K562 (cell line): ENCODE measurements at regions not wholly inside any gene's neighbourhood (a gene's known extent, or its start where the extent isn't known, plus 50 kb on each side); places are given as distances from the start of the nearest gene placed in this dataset.

Source experiments
- ATAC-seq: fragments of 200-7000 bp; cut with Tn5 transposase; 3 replicates; pipeline ENCODE4 v1.9.1; 2020; ENCODE audit warnings: moderate library complexity
- BruUV-seq: library from RNA; stranded (reverse); fragments of 400-500 nt; replicated peaks from 2 replicates; lab custom pipeline; 2021; lab: Mats Ljungman, UMichigan
- CTCF ChIA-PET: fragments of 300-600 bp; formaldehyde crosslinking; extraction: SDS; loops from one replicate; lab custom pipeline; 2021; ENCODE audit warnings: low intra/inter-chr PET ratio; lab: Yijun Ruan, JAX
- POLR2A ChIA-PET: fragments of 300-600, 350-650 bp; sonication (Branson Sonifier 250); formaldehyde crosslinking; extraction: SDS; loops from one replicate; lab custom pipeline; 2021; ENCODE audit warnings: antibody characterized with exemption, inconsistent platforms; lab: Yijun Ruan, JAX
- DNase-seq, 4 experiments: peaks; one replicate each; pipeline versions ENCODE4 v3.0.0 to v3.0.0-alpha.2; 2011 to 2018; ENCODE audit warnings: low spot score in 3 of 4, mixed read lengths in 3 of 4; ENCODE audit errors: extremely low read depth in 1 of 4
- FAIRE-seq: peaks from 2 replicates; lab custom pipeline; 2011; peaks lifted over from hg19 to GRCh38; lab: Jason Lieb, UNC
- H2AFZ ChIP-seq: 2 replicates; pipeline ENCODE4 v1.6.0; 2011; ENCODE audit warnings: low read depth, low read length, control low read depth, inconsistent platforms
- H3K27ac ChIP-seq: fragments of 200-600 bp; 3 replicates; pipeline ENCODE4 v1.8.0; 2011; ENCODE audit warnings: low read depth, mild to moderate bottlenecking, control low read depth, inconsistent platforms, low read length, moderate library complexity, mixed read lengths; ENCODE audit errors: extremely low read depth
- H3K27me3 ChIP-seq, 2 experiments: fragments of 300-600 bp in 1 of 2; 2 replicates in 1 of 2; 3 replicates in 1 of 2; pipeline versions ENCODE4 v1.6.0 to v1.8.0; 2011; ENCODE audit warnings: inconsistent platforms in 2 of 2, low read length in 2 of 2, mild to moderate bottlenecking in 1 of 2, mixed read lengths in 1 of 2, moderate library complexity in 1 of 2; ENCODE audit not compliant: control insufficient read depth in 2 of 2, insufficient read depth in 2 of 2
- H3K36me3 ChIP-seq: fragments of 300-600 bp; 3 replicates; pipeline ENCODE4 v1.8.0; 2011; ENCODE audit warnings: mild to moderate bottlenecking, low read length, inconsistent platforms; ENCODE audit not compliant: control insufficient read depth, insufficient read depth
- H3K4me1 ChIP-seq, 2 experiments: fragments of 200-600 bp in 1 of 2; replicated peaks in 1 of 2; 2 replicates in 1 of 2; 3 replicates in 1 of 2; pipeline versions ENCODE4 v1.5.1 to v1.8.0; 2011; ENCODE audit warnings: inconsistent platforms in 2 of 2, low read length in 2 of 2, mild to moderate bottlenecking in 1 of 2, mixed read lengths in 1 of 2, moderate library complexity in 1 of 2; ENCODE audit not compliant: control insufficient read depth in 2 of 2, insufficient read depth in 2 of 2
- H3K4me2 ChIP-seq: 2 replicates; pipeline ENCODE4 v1.6.1; 2011; ENCODE audit warnings: low read length, control low read depth, inconsistent platforms, mixed read lengths; ENCODE audit not compliant: insufficient read depth
- H3K4me3 ChIP-seq: fragments of 200-600 bp; sonication (generic), shearing (Covaris generic); 2 replicates; pipeline ENCODE4 v1.5.1; 2016; ENCODE audit warnings: control low read depth, inconsistent platforms
- H3K79me2 ChIP-seq: fragments of 200-600 bp; 3 replicates; pipeline ENCODE4 v1.8.0; 2011; ENCODE audit warnings: low read length, inconsistent platforms; ENCODE audit not compliant: control insufficient read depth, insufficient read depth
- H3K9ac ChIP-seq, 2 experiments: 2 replicates each; pipeline versions ENCODE4 v1.6.0 to v1.6.1; 2011; ENCODE audit warnings: low read depth in 2 of 2, low read length in 2 of 2, control low read depth in 1 of 2, inconsistent platforms in 1 of 2, mild to moderate bottlenecking in 1 of 2, mixed read lengths in 1 of 2; ENCODE audit not compliant: insufficient read depth in 1 of 2
- H3K9me1 ChIP-seq: one replicate; pipeline ENCODE4 v1.6.0; 2011; ENCODE audit warnings: inconsistent platforms, mild to moderate bottlenecking, low read length, moderate library complexity; ENCODE audit not compliant: control insufficient read depth, insufficient read depth
- H3K9me3 ChIP-seq: replicated peaks from 2 replicates; pipeline ENCODE4 v1.5.1; 2011; ENCODE audit warnings: low read depth, low read length, inconsistent platforms; ENCODE audit not compliant: control insufficient read depth, insufficient read depth
- H4K20me1 ChIP-seq: replicated peaks from 2 replicates; pipeline ENCODE4 v1.6.1; 2011; ENCODE audit warnings: low read length, inconsistent platforms, mixed read lengths; ENCODE audit not compliant: control insufficient read depth, insufficient read depth
- BCOR ChIP-seq: fragments of 450-650 bp; IDR thresholded peaks from 2 replicates; pipeline ENCODE4 v1.6.1; 2016
- IFI16 ChIP-seq: fragments of 250-450 bp; sonication (Bioruptor Pico); IDR thresholded peaks from 2 replicates; pipeline ENCODE4 v2.1.2; 2022; ENCODE audit warnings: mild to moderate bottlenecking, inconsistent platforms
- SIN3A ChIP-seq, 2 experiments: fragments of 150-350 bp in 1 of 2; IDR thresholded peaks; 2 replicates each; pipeline ENCODE4 v1.6.1; 2011 to 2016; ENCODE audit warnings: borderline replicate concordance in 2 of 2, low read depth in 2 of 2, low read length in 2 of 2, mild to moderate bottlenecking in 2 of 2, moderate library complexity in 2 of 2; ENCODE audit not compliant: control insufficient read depth in 1 of 2
- TEAD2 ChIP-seq: fragments of 450-650 bp; IDR thresholded peaks from 2 replicates; pipeline ENCODE4 v1.6.1; 2016; ENCODE audit warnings: missing genetic modification characterization, control low read depth, missing compliant biosample characterization
- ZNF165 ChIP-seq: fragments of 250-450 bp; sonication (Bioruptor Pico); IDR thresholded peaks from 2 replicates; pipeline ENCODE4 v1.4.0; 2020; ENCODE audit warnings: borderline replicate concordance
- ZNF518B ChIP-seq: fragments of 250-450 bp; sonication (Bioruptor Pico); IDR thresholded peaks from 2 replicates; pipeline ENCODE4 v1.5.0; 2021; ENCODE audit warnings: mild to moderate bottlenecking, moderate library complexity
- ZSCAN32 ChIP-seq: fragments of 450-650 bp; formaldehyde crosslinking; IDR thresholded peaks from 2 replicates; pipeline ENCODE4 v1.4.0; 2020; ENCODE audit warnings: mild to moderate bottlenecking, moderate library complexity
- WGBS: fragments of 100-300 bp; shearing (Covaris generic); methylation state at CpG from one replicate; pipeline ENCODE4 v1.1.6; 2016; ENCODE audit warnings: low coverage, mixed read lengths; ENCODE audit not compliant: insufficient coverage; ENCODE audit errors: missing lambda C conversion rate; 5-methylcytosine and 5-hydroxymethylcytosine counted together
- in situ Hi-C: fragments of 300-500 bp; cut with MboI; formaldehyde crosslinking; loops from 4 replicates; pipeline ENCODE4 v1.15.0; 2018; ENCODE audit warnings: inconsistent platforms, mixed read lengths
- intact Hi-C: fragments of 100-400 bp; cut with micrococcal nuclease; formaldehyde crosslinking; loops from 2 replicates; pipeline ENCODE4 v1.14.2; 2022

GRCh38 chr15:101561584-101561906, 72.0 kb upstream of the PCSK6 start:
- Histone ChIP-seq H3K4me1 (no peaks in the 10 kb centered on the region), H3K27me3 (peaks cover 63 to 82% of the 10 kb centered on the region in 2 experiments), H3K79me2 (no peaks in the 10 kb centered on the region), H3K9ac (no peak overlapping the region), H3K9me1 (peaks cover 4% of the 10 kb centered on the region), H3K4me3 (no peak overlapping the region), H2AFZ (no peak overlapping the region), H3K9me3 (no peaks in the 10 kb centered on the region), H3K36me3 (no peaks in the 10 kb centered on the region), H3K27ac (no peak overlapping the region), H4K20me1 (no peaks in the 10 kb centered on the region), H3K4me2 (no peak overlapping the region)
- BruUV-seq, result no TSS peak
- TF ChIP-seq IFI16 (CRISPR knock-in tag) (no peak), TEAD2 (tag) (no peak), BCOR (no peak), ZNF165 (no peak), ZSCAN32 (no peak), ZNF518B (CRISPR knock-in tag) (no peak), SIN3A (IDR thresholded peaks at IDR 0.05; ENCODE audit: borderline replicate concordance in 2 of 2, control insufficient read depth in 1 of 2, low read depth in 2 of 2, low read length in 2 of 2) (no peak)
- in situ Hi-C loops, result no loop called here
- intact Hi-C loops, result no loop called here
- ATAC-seq (peak; percentile 39; the same call in 2 of the 3 replicates), DNase-seq (no peak), FAIRE-seq (no peak)
- 9% methylated on average over 15 of the region's 15 CpGs for WGBS
- CTCF ChIA-PET, result no interaction called here
- POLR2A ChIA-PET, result interaction anchor here (0.6 to 1.4 kb wide), 4 partner anchors 10 to 151 kb away, joined by 3 to 4 read pairs (median 3); no protein-coding TSS in a partner anchor
